Caco-2 (cell line): ENCODE measurements at regions not wholly inside any gene's neighbourhood (a gene's known extent, or its start where the extent isn't known, plus 50 kb on each side); places are given as distances from the start of the nearest gene placed in this dataset.

Experiments
- BruUV-seq: library from RNA; stranded (reverse); fragments of 400-500 nt; replicated peaks from 2 replicates; lab custom pipeline; 2021; lab: Mats Ljungman, UMichigan
- CTCF ChIA-PET: fragments of 300-600 bp; sonication (Branson Sonifier 250); formaldehyde crosslinking; loops from one replicate; lab custom pipeline; 2022; ENCODE audit warnings: antibody characterized with exemption; lab: Charles Lee
- POLR2A ChIA-PET: fragments of 300-600 bp; sonication (Branson Sonifier 250); formaldehyde crosslinking; loops from one replicate; lab custom pipeline; 2022; ENCODE audit warnings: antibody characterized with exemption; lab: Charles Lee
- DNase-seq, 2 experiments: peaks; one replicate each; pipeline versions ENCODE4 v3.0.0 to v3.0.0-alpha.2; 2020 to 2022
- H3K27me3 ChIP-seq: replicated peaks from 2 replicates; pipeline ENCODE4 v1.6.0; 2011; ENCODE audit warnings: low read length; ENCODE audit not compliant: control insufficient read depth, insufficient read depth
- H3K36me3 ChIP-seq: 2 replicates; pipeline ENCODE4 v1.5.1; 2011; ENCODE audit warnings: low read length; ENCODE audit not compliant: control insufficient read depth, insufficient read depth
- H3K4me1 ChIP-seq: fragments of 250-450 bp; sonication (Bioruptor Pico); 2 replicates; pipeline ENCODE4 v1.5.1; 2020; ENCODE audit warnings: mild to moderate bottlenecking
- H3K4me3 ChIP-seq: 2 replicates; pipeline ENCODE4 v1.5.1; 2011; ENCODE audit warnings: low read depth, mild to moderate bottlenecking, control low read depth, low read length
- H3K9me3 ChIP-seq: fragments of 250-450 bp; sonication (Bioruptor Pico); 2 replicates; pipeline ENCODE4 v1.5.1; 2020; ENCODE audit warnings: mild to moderate bottlenecking, moderate library complexity
- H3K27ac Mint-ChIP-seq: one replicate; pipeline ENCODE4 v1.8.0; 2022; ENCODE audit warnings: mixed read lengths; ENCODE audit not compliant: unreplicated experiment
- H3K27me3 Mint-ChIP-seq: one replicate; pipeline ENCODE4 v1.8.0; 2022; ENCODE audit warnings: mixed read lengths; ENCODE audit not compliant: insufficient read depth, unreplicated experiment
- H3K36me3 Mint-ChIP-seq: one replicate; pipeline ENCODE4 v1.8.0; 2022; ENCODE audit warnings: mild to moderate bottlenecking, mixed read lengths; ENCODE audit not compliant: insufficient read depth, unreplicated experiment
- H3K4me1 Mint-ChIP-seq: one replicate; pipeline ENCODE4 v1.8.0; 2022; ENCODE audit warnings: low read depth, mixed read lengths; ENCODE audit not compliant: unreplicated experiment
- H3K4me3 Mint-ChIP-seq: one replicate; pipeline ENCODE4 v1.8.0; 2022; ENCODE audit warnings: mild to moderate bottlenecking, moderate library complexity, mixed read lengths; ENCODE audit not compliant: unreplicated experiment
- H3K9me3 Mint-ChIP-seq: one replicate; pipeline ENCODE4 v1.8.0; 2022; ENCODE audit warnings: mixed read lengths; ENCODE audit not compliant: unreplicated experiment
- CTCF ChIP-seq, 2 experiments: fragments of 200-600 bp in 1 of 2; IDR thresholded peaks; 1 replicate in 1 of 2; 2 replicates in 1 of 2; pipeline versions ENCODE4 v1.5.1 to v1.8.0; 2011 to 2022; ENCODE audit warnings: antibody characterized with exemption in 1 of 2, control low read depth in 1 of 2, inconsistent platforms in 1 of 2, low read depth in 1 of 2, low read length in 1 of 2, mild to moderate bottlenecking in 1 of 2, moderate library complexity in 1 of 2; ENCODE audit not compliant: insufficient read depth in 1 of 2, severe bottlenecking in 1 of 2, unreplicated experiment in 1 of 2
- intact Hi-C: fragments of 100-400 bp; cut with micrococcal nuclease; formaldehyde crosslinking; loops from one replicate; pipeline ENCODE4 v1.10.0; 2022; ENCODE audit not compliant: unreplicated experiment

DNA sequence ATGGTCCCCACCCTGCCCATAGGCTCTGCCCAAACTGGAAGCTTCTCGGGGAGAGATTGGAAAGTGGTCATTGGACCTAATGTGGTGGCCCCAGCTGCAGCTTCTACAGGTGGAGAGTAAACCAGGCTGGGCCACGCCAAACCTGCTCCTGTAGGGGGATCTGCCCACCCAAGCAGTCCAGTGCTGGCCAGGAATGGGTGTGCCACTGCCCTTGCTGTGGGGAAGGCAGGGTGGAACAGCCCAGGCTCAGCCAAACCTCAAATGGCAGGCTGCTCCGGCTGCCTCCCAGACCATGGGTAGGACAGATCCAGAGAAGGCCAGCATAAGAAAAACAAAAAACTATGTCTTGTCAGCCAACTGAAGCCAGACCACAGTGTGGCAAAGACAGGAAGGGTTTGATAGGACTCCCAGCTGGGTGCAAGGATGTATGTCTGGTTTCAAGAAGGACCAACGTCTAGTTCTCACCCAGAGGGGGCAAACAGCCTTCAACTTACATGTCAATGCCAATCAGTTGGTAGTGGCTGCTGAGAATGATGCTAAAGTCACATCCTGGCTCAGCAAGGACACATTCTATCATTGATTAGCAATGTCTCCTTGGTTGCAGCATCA lies 267.3 kb downstream of the UACA start:
- H3K27me3 Mint-ChIP-seq: no peaks in the 10 kb centered on the region
- H3K27me3 ChIP-seq: no peaks in the 10 kb centered on the region
- H3K4me3 Mint-ChIP-seq: no peak overlapping the region
- H3K4me1 Mint-ChIP-seq: peaks cover 56% of the 10 kb centered on the region
- ChIA-PET POLR2A (interaction anchor here (0.6 kb wide), 1 partner anchor 89 kb away, joined by 3 read pairs; no protein-coding TSS in a partner anchor), CTCF (no interaction called here)
- intact Hi-C loops: loop anchor here (2.0 kb wide), 1 partner anchor 397 kb away; no protein-coding TSS in a partner anchor
- BruUV-seq: no TSS peak
- H3K4me1 ChIP-seq: peaks cover 41% of the 10 kb centered on the region
- no peaks in the 10 kb centered on the region for H3K9me3 Mint-ChIP-seq
- H3K27ac Mint-ChIP-seq: peak overlapping the region; percentile 98
- no peaks in the 10 kb centered on the region for H3K36me3 ChIP-seq
- DNase-seq: no peak
- no peak for TF ChIP-seq CTCF (IDR thresholded peaks at IDR 0.05; ENCODE audit: insufficient read depth in 1 of 2, low read depth in 1 of 2, low read length in 1 of 2, severe bottlenecking in 1 of 2, unreplicated experiment in 1 of 2)
- no peaks in the 10 kb centered on the region for H3K9me3 ChIP-seq
- H3K36me3 Mint-ChIP-seq: peaks cover 22% of the 10 kb centered on the region
- no peak overlapping the region for H3K4me3 ChIP-seq

DNA sequence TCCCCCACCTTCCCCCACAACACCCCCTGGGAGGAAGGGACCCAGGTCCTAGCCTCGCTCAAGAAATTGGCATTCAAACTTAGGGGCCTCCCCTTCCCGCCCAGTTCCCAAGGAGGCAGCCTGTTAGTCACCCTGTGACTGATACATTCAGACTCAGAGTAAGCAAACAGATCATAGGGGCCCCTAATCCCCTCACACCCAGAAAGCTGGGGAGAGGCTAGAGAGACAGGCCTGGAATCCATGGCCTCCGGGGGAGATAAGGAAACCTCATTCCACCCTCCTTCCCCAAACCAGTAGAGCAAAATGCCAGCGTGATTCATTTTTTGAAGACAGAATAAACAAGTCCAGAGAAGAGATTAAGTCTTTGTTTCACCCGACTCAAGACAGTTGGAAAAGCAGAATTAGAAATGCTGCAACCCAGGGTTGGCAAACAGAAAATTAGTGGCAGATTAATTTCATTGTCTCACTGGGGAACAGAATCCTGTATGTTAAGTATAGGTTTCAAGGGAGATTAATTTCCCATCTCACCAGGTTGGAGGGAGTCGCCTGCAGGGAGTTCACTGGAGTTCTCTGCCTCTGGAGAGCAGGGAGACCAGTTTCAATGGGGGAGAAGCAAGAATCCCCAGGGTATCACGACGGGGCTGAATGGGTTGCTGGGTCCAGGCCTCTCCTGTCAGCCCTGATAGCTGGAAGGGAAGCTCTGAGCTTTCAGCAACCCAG lies 268.3 kb downstream of the UACA start:
- BruUV-seq: no TSS peak
- Mint-ChIP-seq H3K4me3 (peak overlapping the region; percentile 68), H3K27me3 (no peaks in the 10 kb centered on the region), H3K4me1 (peaks cover 56% of the 10 kb centered on the region), H3K36me3 (peaks cover 22% of the 10 kb centered on the region), H3K9me3 (no peaks in the 10 kb centered on the region), H3K27ac (peak overlapping the region; percentile 98)
- no peak for TF ChIP-seq CTCF (IDR thresholded peaks at IDR 0.05; ENCODE audit: insufficient read depth in 1 of 2, low read depth in 1 of 2, low read length in 1 of 2, severe bottlenecking in 1 of 2, unreplicated experiment in 1 of 2)
- ChIA-PET CTCF (interaction anchor here (1.0 kb wide), 1 partner anchor 142 kb away, joined by 3 read pairs; no protein-coding TSS in a partner anchor), POLR2A (interaction anchor here (0.5 to 0.6 kb wide), 3 partner anchors 9 to 90 kb away, joined by 3 to 9 read pairs (median 6); no protein-coding TSS in a partner anchor)
- no peaks in the 10 kb centered on the region for H3K27me3 ChIP-seq
- no peaks in the 10 kb centered on the region for H3K9me3 ChIP-seq
- peaks cover 41% of the 10 kb centered on the region for H3K4me1 ChIP-seq
- no peaks in the 10 kb centered on the region for H3K36me3 ChIP-seq
- intact Hi-C loops: loop anchor here (1.0 to 5.0 kb wide), 6 partner anchors 13 to 903 kb away; no protein-coding TSS in a partner anchor
- DNase-seq: peak; percentile 94 to 97
- peak overlapping the region; percentile 17; the same call in 1 of the 2 replicates for H3K4me3 ChIP-seq

DNA sequence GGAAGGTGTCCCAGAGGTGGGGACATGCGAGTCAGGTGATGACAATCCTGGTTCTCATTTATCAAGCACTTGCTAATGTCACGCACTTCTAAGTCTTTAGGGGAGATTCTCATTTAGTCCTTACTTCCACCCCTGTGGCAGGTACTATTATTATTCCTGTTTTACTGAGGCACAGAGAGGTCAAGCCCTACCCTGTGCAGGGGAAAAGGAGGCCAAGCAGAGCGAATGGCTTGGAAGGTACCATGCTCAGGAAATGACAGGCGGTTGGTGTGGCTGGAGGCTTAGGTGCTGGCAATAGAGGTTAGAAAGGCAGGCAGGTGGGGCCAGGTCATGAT lies 268.9 kb downstream of the UACA start:
- peak overlapping the region; percentile 68 for H3K4me3 Mint-ChIP-seq
- peaks cover 41% of the 10 kb centered on the region for H3K4me1 ChIP-seq
- BruUV-seq: TSS peak; percentile 77
- intact Hi-C loops: loop anchor here (1.0 to 5.0 kb wide), 6 partner anchors 14 to 902 kb away; no protein-coding TSS in a partner anchor
- ChIA-PET CTCF (interaction anchor here (1.0 kb wide), 1 partner anchor 142 kb away, joined by 3 read pairs; no protein-coding TSS in a partner anchor), POLR2A (interaction anchor here (0.5 kb wide), 1 partner anchor 10 kb away, joined by 9 read pairs; no protein-coding TSS in a partner anchor)
- H3K4me1 Mint-ChIP-seq: peaks cover 56% of the 10 kb centered on the region
- peak overlapping the region; percentile 17; the same call in 1 of the 2 replicates for H3K4me3 ChIP-seq
- peaks cover 22% of the 10 kb centered on the region for H3K36me3 Mint-ChIP-seq
- no peaks in the 10 kb centered on the region for H3K27me3 ChIP-seq
- peak overlapping the region; percentile 98 for H3K27ac Mint-ChIP-seq
- no peak for DNase-seq
- H3K27me3 Mint-ChIP-seq: no peaks in the 10 kb centered on the region
- TF ChIP-seq CTCF (IDR thresholded peaks at IDR 0.05; ENCODE audit: insufficient read depth in 1 of 2, low read depth in 1 of 2, low read length in 1 of 2, severe bottlenecking in 1 of 2, unreplicated experiment in 1 of 2): no peak
- H3K36me3 ChIP-seq: no peaks in the 10 kb centered on the region
- no peaks in the 10 kb centered on the region for H3K9me3 ChIP-seq
- no peaks in the 10 kb centered on the region for H3K9me3 Mint-ChIP-seq
